HG03469 (cell line): ENCODE measurements at regions not wholly inside any gene's neighbourhood (a gene's known extent, or its start where the extent isn't known, plus 50 kb on each side); places are given as distances from the start of the nearest gene placed in this dataset.

Experiments
- ATAC-seq: cut with Tn5 transposase; IDR thresholded peaks from one replicate; pipeline ENCODE4 v1.9.1; 2021; ENCODE audit warnings: mild to moderate bottlenecking, moderate library complexity, moderate number of reproducible peaks; ENCODE audit not compliant: unreplicated experiment

DNA sequence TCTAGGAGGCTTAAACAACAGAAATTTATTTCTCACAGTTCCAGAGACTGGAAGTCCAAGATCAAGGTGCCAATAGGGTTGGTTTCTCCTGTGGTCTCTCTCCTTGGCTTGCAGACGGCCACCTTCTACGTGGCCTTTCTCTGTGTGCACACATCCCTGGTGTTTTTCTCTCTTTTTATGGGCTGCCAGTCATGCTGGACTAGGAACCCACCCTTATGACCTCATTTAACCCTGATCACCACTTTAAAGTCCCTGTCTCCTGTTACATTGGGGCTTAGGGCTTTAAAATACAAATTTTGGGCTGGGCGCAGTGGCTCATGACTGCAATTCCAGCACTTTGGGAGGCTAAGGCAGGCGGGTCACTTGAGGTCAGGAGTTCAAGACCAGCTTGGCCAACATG lies 157.1 kb downstream of the TLE1 start:
- no peak for ATAC-seq

DNA sequence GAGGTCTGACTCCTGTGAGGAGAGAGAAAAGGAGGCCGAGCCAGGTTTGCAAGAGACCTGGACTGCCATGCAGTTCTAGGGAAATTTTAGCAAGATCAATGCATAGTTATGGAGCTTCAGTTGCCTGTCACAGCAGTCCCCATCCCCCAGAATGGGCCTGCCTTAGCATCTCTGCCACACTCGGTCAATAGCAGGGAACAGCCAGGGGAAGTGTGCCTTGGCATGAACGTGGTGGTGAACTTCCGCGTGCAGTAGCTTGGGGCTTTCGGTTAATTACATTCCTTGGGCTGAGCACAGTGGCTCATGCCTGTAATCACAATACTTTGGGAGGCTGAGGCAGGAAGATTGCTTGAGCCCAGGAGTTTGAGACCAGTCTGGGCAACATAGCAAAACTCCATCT lies 157.8 kb downstream of the TLE1 start:
- ATAC-seq: no peak

DNA sequence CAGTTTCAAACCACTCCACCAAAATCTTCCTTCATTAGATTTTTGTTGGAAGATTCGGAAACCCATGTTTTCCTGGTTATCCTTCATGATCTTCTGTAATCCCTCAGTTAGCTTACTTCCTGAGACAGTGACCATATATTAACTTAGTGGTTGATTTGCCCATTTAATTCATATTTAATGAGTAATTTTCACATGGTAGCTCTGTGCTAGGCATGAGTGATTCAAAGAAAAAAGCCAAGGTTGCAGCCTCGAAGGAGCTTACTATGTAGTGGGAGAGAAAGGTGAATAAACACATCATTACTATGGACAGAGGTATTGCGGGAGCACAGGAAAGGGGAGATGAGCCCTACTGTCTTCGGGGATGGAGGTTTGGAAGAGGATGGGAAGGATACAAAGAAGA lies 158.5 kb downstream of the TLE1 start:
- no peak for ATAC-seq

DNA sequence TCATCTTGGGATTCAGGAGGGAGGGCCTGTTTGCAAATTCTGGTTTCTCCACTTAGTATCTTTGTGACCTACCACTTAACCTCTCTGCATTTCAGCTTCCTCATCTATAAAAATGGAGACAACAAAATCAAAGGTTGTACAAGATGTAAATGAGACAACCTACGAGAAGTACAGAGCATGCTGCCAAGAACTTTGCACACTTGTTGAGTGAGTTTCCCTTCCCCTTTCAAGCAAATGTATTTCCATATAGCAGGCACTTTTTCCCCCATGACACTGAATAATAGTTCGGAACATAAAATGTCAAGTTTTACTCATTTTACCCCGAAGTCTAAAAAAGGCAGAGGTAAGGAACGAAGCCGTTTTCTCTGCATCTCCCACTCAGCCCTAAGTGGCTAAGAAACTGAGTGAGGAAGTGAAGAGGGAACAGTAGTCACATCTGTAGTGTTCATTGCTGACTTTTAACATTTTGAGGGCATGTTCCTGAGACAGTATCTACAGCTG lies 159.0 kb downstream of the TLE1 start:
- ATAC-seq: peak; percentile 76

DNA sequence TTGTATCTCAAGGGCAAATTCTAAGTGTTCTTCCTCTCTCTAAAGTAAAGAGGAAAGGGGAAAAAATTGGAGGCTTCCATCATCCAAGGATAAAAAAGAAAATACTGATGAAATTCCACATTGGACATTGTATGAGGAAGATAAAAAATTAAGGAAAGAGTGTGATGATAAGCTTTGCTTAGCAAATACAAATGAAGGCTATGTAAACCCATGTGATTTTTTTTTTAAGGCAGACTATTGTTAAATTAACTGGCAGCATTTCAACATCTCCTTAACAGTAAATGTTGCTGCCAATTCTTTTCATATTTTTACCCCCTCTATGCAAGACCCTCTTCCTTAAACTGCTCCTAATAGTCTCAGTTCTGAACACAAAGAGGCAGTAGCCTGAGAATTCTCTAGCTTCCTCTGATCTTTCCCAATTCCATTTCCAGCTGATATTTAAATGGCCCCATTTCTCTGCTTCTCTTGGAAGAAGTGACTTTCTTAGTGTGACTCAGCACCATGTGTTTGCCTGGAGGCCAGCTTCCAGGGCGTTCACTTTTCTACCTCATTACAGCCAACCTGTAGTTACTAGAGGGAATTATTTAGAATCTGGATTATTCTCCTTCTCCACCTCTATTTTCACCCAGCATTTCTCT lies 159.7 kb downstream of the TLE1 start:
- no peak for ATAC-seq

DNA sequence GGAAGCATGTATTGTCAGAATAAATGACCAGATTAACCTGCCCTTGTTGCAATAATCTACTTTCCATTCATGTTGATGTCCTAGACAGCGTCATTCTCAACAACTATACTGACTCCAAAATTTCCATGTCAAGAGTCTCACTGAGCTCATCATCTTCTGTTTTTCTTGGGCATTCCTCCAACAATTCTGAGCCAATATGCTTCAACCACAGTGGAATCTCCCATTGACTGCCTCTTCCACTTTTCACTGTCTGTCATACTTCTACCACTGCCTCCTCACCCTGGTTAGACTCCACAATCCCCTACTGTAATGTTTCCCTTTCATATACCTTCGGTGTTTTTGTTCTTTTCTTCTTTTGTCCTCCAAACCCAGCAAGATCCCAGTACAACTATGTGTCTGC lies 162.8 kb downstream of the TLE1 start:
- no peak for ATAC-seq

DNA sequence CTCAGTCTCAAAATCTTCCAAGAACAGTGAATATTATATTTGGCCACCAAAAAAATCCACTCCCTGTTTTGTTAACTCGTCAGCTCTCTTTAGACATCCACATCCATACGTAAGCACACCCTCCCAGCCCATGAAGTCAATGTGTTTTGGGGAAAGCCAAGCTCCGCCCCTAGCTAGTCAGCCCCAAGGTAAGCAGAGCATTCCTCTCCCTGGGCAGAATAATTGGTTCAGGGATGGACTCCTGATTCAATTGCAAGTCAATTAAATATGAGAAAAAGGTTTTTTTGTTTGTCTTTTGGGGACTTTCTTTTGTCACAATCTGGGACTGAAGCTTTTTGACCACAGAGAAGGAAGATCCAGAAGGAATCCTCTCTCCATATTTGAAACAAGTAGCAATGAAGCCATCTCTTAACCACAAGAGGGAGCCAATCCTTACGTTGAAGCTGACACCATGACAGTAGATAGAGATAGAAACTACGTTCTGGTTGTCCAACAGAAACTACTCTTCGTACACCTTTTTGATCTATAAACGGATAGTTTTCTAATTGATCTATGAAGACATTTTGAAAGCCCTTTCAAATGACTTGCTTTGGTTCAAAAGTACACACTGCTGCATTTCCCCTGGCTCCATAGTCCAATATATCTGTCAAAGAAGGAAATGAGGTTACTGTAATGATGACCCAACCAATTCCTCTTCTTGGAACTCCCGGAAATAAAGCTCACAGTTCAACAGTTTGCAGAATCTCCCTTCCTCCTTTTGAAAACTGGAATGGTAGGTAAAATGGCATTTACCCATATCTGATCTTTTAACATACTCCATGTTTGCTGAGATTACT lies 166.4 kb downstream of the TLE1 start:
- ATAC-seq: peak; percentile 89

DNA sequence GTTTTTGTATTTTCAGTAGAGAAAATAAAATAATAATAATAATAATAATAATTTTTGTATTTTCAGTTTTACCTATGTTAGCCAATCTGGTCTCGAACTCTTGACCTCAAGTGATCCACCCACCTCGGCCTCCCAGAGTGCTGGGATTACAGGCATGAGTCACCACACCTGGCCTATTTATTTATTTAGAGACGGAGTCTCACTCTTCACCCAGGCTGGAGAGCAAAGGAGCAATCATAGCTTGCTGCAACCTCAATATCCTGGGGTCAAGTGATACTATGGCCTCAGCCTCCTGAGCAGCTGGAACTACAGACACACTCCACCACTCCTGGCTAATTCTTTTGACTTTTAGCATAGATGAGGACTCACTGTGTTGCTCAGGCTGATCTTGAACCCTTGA lies 167.5 kb downstream of the TLE1 start:
- ATAC-seq: no peak

DNA sequence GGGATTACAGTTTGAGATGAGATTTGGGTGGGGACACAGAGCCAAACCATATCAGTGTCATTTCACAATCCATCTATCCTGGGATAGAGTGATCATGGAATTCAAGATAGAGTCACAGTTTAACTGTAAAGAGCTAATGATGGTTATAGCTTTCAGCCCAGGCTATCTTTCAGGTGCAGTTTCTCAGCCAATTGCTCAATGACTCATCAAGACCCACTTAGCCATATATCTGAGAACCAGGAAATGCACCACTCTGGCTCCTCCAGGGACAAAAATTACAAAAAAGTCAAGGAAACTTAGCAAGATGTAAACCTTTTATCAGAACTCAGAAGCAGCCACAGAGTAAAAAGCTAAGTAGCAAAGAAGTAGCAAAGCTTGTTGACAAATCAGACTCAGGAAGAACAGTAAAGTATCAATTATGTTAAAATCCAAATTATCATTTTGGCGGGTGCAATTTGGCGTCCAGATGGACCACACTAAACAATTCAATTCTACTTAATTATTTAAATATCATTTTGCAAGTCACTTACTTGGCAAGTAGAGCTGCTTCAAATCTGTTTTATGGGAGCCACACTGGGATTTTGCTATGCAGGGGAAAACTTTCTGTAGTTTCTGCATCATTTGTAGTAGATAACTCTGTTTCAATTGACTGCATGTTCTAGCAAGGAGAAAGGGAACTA lies 169.4 kb downstream of the TLE1 start:
- ATAC-seq: no peak

DNA sequence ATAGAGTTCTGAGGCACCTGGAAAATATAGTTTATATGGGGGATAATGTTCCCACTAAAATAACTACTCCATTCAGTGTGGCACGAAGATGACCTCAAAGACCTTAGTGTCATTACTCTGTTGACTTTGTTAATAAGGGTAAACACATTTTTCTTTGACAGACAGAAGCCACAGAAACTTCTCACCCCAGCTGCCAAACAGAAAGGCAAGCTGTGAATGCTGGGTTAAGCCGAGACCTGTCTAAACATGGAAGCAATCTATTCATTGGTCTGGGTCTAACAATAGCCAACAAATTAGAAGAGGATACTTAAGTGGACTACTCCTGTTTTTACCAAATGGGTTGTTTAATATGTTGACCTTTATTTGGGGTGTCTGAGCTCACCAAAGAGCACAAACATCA lies 171.4 kb downstream of the TLE1 start:
- ATAC-seq: no peak

DNA sequence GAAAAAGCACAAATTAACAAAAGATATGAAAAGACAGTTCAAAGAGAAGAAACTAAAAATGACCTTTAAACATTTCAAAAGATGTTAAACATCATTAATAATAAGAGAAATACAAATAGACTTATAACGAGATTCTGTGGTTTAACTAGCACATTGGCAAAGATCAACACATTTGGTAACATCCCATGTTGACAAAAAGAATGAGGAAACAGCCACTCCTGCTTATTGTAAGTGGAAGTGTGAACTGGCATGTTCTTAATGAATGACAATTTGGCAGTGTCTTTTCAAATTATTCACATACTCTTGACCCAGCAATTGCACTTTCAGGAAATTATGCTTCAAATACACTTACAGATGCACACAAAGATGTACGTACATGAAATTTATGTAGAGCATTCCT lies 176.3 kb downstream of the TLE1 start:
- no peak for ATAC-seq

DNA sequence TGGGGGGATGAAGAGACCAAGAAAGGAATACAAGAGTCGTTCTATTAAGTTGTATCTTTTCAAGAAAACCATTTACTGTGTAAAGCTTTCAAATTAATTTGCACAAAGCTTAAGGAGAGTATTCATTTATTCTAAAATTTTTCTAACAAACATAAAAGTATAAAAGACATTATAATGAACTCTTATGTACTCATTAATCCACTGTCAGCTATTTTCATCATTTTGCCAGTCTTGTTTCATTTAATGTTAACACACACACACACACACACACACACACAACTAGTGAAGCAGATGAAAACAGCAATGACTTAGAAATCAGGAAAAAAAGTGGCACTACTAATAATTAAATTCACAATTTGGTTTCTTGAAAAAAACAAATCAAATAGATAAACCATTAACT lies 176.7 kb downstream of the TLE1 start:
- ATAC-seq: no peak

DNA sequence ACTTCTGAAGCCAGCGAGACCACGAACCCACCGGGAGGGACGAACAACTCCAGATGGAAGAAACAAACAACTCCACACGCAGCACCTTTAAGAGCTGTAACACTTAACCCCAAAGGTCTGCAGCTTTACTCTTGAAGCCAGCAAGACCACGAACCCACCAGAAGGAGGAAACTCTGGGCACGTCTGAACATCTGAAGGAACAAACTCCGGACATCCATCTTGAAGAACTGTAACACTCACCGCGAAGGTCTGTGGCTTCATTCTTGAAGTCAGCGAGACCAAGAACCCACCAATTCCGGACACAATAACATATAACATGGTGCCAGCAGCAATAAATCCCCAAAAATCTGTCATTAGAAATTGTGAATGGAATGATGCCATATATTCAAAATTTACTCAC lies 180.9 kb downstream of the TLE1 start:
- no peak for ATAC-seq

DNA sequence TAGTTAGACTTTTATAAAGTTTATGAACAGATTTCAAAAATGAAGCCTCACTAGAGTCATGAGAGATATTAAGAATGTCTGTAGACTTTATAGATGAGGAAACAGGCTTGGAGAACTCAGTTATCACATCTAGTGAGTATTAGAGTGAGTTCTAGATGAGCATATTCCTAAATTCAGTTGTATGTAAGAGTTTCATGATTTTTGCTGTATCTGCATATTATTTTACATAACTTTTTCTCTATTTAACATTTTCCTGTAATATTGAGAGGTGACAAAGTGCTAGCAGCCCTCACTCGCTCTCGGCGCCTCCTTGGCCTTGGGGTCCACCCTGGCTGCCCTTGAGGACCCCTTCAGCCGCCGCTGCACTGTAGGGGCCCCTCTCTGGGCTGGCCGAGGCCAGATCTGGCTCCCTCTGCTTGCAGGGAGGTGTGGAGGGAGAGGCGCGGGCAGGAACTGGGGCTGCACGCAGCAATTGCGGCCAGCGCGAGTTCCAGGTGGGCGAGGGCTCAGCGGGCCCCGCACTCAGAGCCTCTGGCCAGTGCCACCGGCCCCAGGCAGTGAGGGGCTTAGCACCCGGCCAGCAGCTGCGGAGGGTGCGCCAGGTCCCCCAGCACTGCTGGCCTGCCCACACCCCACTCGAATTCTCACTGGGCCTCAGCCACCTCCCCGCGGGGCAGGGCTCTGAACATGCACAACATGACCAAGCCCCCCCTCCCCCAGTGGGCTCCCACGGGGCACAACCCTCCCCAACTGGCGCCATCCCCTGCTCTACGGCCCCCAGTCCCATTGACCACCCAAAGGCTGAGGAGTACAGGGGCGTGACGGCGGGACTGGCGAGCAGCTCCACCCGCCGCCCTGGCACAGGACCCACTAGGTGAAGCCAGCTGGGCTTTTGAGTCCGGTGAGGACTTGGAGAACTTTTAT lies 182.1 kb downstream of the TLE1 start:
- ATAC-seq: no peak

DNA sequence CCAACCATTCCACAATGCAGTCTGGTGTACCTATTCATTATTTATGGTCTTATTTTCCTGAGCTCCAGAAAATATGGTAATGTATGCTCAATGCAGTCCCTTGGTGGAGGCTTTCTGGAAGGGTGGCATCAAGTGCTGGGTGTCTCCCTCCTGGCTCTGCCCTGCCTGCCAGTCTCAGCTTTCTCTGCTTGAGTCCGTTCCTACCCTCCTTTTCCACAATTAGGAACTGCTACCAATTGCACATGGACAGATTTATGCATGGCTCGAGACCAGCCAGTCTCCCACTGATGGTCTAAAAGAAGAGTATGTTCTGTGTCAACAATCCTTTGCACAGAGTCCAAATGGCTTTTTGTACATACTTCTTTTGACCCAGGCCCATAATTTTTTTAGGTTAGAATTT lies 189.8 kb downstream of the TLE1 start:
- no peak for ATAC-seq

DNA sequence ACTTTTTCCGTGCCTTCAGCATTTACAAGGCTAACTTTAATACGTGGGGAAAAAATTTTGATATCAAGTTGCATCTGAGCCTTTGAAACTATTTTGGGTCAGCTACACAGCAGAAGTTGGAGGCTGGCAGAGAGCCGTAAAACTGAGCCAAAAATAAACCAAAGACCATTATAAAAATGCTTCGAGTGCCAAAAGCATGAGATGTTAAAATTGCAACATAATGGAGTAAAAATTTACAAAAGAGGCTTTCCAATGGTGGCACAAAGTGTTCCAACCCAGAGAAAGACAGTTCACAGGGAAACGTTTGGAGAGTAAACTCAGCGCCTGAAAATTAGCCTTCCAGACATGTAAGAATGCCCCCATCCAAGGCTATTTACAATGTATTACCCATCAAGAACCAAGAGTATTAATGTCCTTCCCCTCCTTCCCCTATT lies 190.3 kb downstream of the TLE1 start:
- ATAC-seq: no peak

DNA sequence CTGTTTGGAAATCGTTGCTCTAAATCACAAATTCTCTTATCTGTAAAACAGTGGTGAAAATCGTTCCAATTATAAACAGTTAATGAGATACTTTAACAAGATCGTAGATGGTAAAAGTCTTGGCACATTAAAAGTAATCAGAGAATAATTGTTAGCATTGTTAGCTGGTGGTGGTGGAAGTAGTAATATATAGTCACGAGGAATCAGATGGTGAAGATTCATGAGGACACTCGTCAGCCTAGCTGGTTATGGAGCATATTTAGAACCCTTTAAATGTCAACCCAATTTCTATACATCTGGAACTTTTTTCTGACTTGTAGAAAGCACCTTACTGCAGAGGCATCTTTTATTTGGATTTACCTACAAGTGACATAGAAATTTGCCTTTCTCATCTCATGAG lies 190.8 kb downstream of the TLE1 start:
- ATAC-seq: no peak

DNA sequence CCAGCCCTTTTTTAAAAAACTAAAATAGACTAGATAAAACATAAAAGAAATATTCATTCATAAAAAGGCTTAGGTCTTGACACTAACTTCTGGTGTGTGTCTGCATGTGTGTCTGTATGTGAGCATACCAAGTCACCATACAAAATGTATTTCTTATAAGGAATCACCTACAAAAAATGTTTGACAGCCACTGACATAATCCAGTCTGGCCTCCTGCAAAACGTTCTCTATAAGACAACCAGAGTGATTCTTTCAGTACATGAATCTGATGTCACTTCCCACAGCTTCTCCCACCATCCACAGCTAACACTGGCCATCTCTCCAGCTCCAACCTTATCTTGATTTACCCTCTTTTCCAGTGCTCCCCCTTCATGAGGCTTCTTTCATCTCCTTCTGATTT lies 192.3 kb downstream of the TLE1 start:
- ATAC-seq: no peak

DNA sequence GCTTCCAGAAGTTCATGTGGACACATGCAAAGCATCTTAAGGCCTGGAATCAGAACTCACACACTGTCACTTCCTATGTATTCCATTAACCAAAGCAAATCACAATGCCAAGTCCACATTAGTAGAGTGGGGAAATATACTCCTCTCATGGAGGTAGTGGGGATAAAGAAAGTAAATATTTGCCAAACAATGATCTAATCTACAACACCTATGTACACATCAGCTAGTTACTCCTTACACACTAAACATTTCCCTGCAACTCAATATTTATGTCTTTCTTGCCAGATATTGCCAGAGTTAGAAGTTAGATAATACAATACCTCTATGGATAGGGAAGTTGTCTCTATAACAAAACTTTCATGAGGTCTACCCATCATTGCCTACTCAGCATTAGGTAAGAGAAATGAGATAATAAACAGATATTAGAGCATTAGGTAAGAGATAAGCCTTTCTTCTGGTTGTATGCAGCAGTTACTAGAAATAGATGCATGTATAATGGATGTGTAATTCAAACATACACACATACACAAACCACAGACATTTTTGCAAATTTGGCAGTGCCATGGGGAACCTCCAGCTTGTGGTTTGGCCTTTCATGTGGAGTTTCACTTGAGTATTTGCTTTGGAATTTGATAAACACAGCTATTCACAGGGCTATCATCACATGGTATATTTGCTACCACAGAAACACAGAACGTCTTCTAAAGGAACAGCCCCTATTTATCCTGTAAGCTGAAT lies 196.5 kb downstream of the TLE1 start:
- ATAC-seq: no peak
